ENCODE measurements at regions not wholly inside any gene's neighbourhood (a gene's known extent, or its start where the extent isn't known, plus 50 kb on each side); places are given as distances from the start of the nearest gene placed in this dataset.

DNA sequence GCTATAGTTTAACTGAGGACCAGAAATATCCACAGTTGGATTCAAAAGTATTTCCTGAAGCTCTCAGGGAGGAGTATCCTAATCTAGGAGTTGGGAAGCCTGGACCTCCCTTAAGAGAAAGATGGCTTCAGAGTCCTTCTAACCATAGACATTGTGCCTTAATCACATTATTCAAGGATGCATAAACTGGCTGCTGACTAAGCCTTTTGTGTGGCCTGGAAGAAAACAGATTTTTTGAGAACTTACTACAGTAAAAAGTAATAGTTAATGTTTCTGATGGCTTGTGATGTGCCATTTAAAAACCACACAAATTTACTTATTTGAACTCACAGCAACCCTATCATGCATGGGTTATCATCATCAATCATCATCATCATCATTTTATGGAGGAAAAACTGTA, 126.2 kb upstream of the RPL38 start:
- H3K9ac ChIP-seq (replicated peaks in 1 of 4; ENCODE audit: extremely low read depth in 1 of 4, low read depth in 3 of 4, low read length in 3 of 4), result no peak overlapping the region
- peaks cover 3 to 4% of the 10 kb centered on the region in 2 experiments; a peak in 3 of 4 replicates for H3K9me3 ChIP-seq (ENCODE audit: insufficient read depth in 2 of 2, low read depth in 1 of 2, low read length in 1 of 2)
- no peak overlapping the region for H2BK20ac ChIP-seq (ENCODE audit: low read length)
- no peaks in the 10 kb centered on the region; a peak in 1 of 7 replicates for H3K27me3 ChIP-seq (replicated peaks in 1 of 4; ENCODE audit: control insufficient read depth in 3 of 4, extremely low read depth in 1 of 4, insufficient read depth in 3 of 4, low read length in 3 of 4)
- H3K14ac ChIP-seq (ENCODE audit: insufficient read length), result no peak overlapping the region
- H3K4me1 ChIP-seq (replicated peaks in 1 of 4; ENCODE audit: control insufficient read depth in 3 of 4, insufficient read depth in 4 of 4, low read length in 3 of 4), result no peaks in the 10 kb centered on the region; a peak in 1 of 7 replicates
- peaks cover 8% of the 10 kb centered on the region; the same call in 1 of the 2 replicates for H3K23me2 ChIP-seq (ENCODE audit: low read depth, low read length)
- no peaks in the 10 kb centered on the region for H3K36me3 ChIP-seq (ENCODE audit: control insufficient read depth in 2 of 4, insufficient read depth in 4 of 4, low read length in 3 of 4)
- no peak overlapping the region for H2BK5ac ChIP-seq (ENCODE audit: low read depth, low read length)
- no peak overlapping the region for H3K18ac ChIP-seq (ENCODE audit: extremely low read depth, low read length)
- CTCF ChIA-PET (ENCODE audit: partially characterized antibody), result interaction anchor here (0.6 to 8.0 kb wide), 2 partner anchors 10 to 76 kb away, joined by 3 to 84 read pairs; no protein-coding TSS in a partner anchor
- H2BK120ac ChIP-seq (replicated peaks; ENCODE audit: low read depth, low read length), result no peak overlapping the region
- FAIRE-seq (no peak), DNase-seq (ENCODE audit: low read depth in 1 of 2, low spot score in 2 of 2) (no peak)
- no peak overlapping the region for H4K91ac ChIP-seq (replicated peaks; ENCODE audit: insufficient read length, low read length)
- POLR2A ChIA-PET (ENCODE audit: partially characterized antibody), result interaction anchor here (0.9 to 1.3 kb wide), 3 partner anchors 10 to 193 kb away, joined by 3 to 4 read pairs (median 3); no protein-coding TSS in a partner anchor
- H3K79me1 ChIP-seq (ENCODE audit: low read depth, low read length), result no peaks in the 10 kb centered on the region
- H3K4me3 ChIP-seq (ENCODE audit: extremely low read depth in 1 of 4, insufficient read depth in 2 of 4, low read depth in 3 of 4, low read length in 4 of 4), result no peak overlapping the region
- H4K20me1 ChIP-seq (replicated peaks in 1 of 2; ENCODE audit: control insufficient read depth in 1 of 2, insufficient read depth in 2 of 2, low read length in 2 of 2), result peaks cover 0 to 7% of the 10 kb centered on the region in 2 experiments
- H2BK15ac ChIP-seq (ENCODE audit: low read length), result no peak overlapping the region
- TF ChIP-seq BACH1 (IDR thresholded peaks at IDR 0.05; ENCODE audit: low read length) (no peak), SIN3A (conservative IDR thresholded peaks at IDR 0.05 in 1 of 2, IDR thresholded peaks at IDR 0.05 in 1 of 2; ENCODE audit: low read depth in 1 of 2, low read length in 2 of 2) (no peak), SRF (IDR thresholded peaks at IDR 0.05; ENCODE audit: low read depth, low read length) (no peak), NANOG (IDR thresholded peaks at IDR 0.05; ENCODE audit: insufficient read depth, low read depth, low read length, poor library complexity, severe bottlenecking) (no peak), FOSL1 (IDR thresholded peaks at IDR 0.05; ENCODE audit: insufficient read depth, low read depth, low read length) (no peak), ASH2L (IDR thresholded peaks at IDR 0.05; ENCODE audit: low read length) (no peak)
- H2AK5ac ChIP-seq (ENCODE audit: low read depth, low read length), result no peak overlapping the region
- H2AFZ ChIP-seq (ENCODE audit: low read length), result no peak overlapping the region
- no peak overlapping the region for H3K4ac ChIP-seq (replicated peaks; ENCODE audit: insufficient read length, low read depth, low read length)
- H4K5ac ChIP-seq (ENCODE audit: insufficient read length, low read depth, low read length), result no peak overlapping the region
- no peak overlapping the region for H3K56ac ChIP-seq (replicated peaks; ENCODE audit: insufficient read length, low read depth, low read length)
- H3K27ac ChIP-seq (ENCODE audit: low read depth, low read length), result no peak overlapping the region
- H3K4me2 ChIP-seq (ENCODE audit: insufficient read depth in 1 of 2, low read depth in 2 of 2, low read length in 2 of 2), result no peak overlapping the region
- H3K23ac ChIP-seq (ENCODE audit: insufficient read length), result no peak overlapping the region
- H3K79me2 ChIP-seq (ENCODE audit: control insufficient read depth in 1 of 2, insufficient read depth in 2 of 2, low read length in 2 of 2), result no peaks in the 10 kb centered on the region
- H4K8ac ChIP-seq (ENCODE audit: extremely low read depth, insufficient read depth, low read length), result no peak overlapping the region
- no peak overlapping the region for H2BK12ac ChIP-seq (ENCODE audit: low read depth, low read length)
